HG02970 (cell line): ENCODE measurements at regions not wholly inside any gene's neighbourhood (a gene's known extent, or its start where the extent isn't known, plus 50 kb on each side); places are given as distances from the start of the nearest gene placed in this dataset.

ENCODE experiments used
- ATAC-seq: cut with Tn5 transposase; IDR thresholded peaks from one replicate; pipeline ENCODE4 v1.9.1; 2021; ENCODE audit warnings: mild to moderate bottlenecking, moderate library complexity, moderate number of reproducible peaks; ENCODE audit not compliant: unreplicated experiment, low FRiP score

- ATAC-seq, result no peak
Measured at GRCh38 chr12:105825141-105825540, 313.6 kb downstream of the NUAK1 start.

DNA sequence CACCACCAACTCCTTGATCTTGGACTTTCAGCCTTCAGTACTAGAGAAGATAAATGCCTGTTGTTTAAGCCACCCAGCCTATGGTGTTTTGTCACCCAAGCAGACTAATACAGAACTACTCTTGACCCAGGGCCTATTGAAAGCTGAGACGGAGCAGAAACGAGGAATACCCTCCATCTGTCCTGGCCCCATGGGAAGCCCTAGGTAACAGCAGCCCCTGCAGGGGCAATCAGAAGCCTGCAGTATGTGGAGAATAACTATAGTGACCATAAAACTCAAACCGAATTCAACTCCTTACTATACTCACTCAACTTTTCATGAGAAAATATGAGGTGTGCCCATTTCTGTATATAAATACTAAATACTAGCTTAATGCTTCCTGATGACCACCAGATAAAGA lies 307.4 kb downstream of the NUAK1 start:
- ATAC-seq, result no peak

DNA sequence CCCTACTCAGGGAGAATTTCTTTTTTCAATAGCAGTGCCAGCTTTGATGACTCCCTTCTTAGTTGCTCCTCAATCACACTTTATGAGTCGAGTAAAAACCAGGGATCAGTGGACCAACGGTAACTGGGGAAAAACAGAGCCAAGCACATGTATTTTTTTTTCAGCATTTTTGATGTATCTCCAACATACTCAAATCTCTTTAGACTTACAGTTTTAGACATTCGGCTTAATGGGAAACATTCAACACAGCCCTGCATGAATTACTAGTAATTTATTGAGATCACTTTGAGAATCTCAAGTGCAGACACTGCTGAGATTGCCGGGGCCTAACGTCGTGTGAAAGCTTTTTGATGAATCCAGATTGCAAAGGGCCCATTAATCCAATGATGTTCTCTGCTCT lies 306.7 kb downstream of the NUAK1 start:
- ATAC-seq, result no peak

DNA sequence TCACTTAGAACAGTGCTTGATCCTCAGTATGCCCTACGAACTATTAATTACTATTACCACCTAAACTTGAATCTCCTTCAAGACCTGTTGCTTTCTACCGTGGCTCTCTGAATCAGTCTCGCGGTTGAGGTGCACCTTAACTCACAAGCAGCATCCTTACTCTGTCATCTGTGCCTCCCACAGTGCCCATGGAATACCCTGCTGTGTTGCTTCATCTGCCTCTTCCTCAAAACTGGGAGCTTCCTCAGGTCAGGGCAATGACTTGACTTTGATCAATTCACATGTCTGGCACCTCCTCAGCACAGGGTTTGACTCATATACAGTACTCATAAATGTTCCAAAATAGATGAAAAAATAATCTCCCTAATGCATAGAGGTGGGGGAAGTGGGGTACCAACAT lies 305.9 kb downstream of the NUAK1 start:
- ATAC-seq, result no peak

GRCh38 chr12:105834496-105834895 lies 304.3 kb downstream of the NUAK1 start:
- no peak for ATAC-seq

GRCh38 chr12:105835580-105836241 lies 303.0 kb downstream of the NUAK1 start:
- ATAC-seq, result no peak

DNA sequence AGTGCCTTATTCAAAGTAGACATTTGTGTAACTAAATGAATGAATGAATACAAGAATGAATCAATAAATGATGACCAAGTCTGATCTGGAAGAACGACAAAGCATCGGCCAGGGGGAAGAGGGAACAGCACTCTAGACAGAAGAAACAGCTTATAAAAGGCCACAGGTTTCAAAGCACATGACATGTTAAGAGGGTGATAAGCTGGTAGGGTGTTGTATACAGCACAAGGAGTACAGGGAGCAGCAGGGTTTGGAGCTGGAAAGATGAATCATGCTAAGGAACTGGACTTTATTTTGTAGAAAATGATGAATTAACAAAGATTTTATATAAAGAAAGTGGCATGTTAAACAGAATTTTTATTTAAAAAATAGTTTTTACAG lies 302.5 kb downstream of the NUAK1 start:
- no peak for ATAC-seq

- no peak for ATAC-seq
Measured at GRCh38 chr12:105839629-105840127, 299.1 kb downstream of the NUAK1 start.

GRCh38 chr12:105840384-105840783 lies 298.4 kb downstream of the NUAK1 start:
- no peak for ATAC-seq

DNA sequence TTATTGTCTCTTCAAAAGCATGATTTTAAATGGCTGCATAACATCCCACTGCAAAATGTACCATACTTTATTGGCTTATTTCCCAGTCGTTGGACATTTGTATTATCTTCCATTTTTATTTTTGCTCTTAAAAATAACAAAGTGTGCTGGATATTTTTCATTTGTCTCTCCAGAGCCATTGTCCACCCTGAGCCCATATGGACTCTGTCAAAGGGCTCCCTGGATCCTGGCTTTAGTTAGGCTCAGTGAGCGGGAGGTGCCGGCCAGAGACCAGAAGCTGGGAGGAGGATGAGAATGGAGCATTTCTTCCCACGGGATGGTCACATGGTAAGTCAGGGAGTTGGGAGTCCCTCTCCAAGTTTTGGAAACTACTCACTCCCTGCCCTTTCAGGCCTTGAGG lies 296.9 kb downstream of the NUAK1 start:
- no peak for ATAC-seq

GRCh38 chr12:105843561-105843960 lies 295.2 kb downstream of the NUAK1 start:
- ATAC-seq, result no peak

DNA sequence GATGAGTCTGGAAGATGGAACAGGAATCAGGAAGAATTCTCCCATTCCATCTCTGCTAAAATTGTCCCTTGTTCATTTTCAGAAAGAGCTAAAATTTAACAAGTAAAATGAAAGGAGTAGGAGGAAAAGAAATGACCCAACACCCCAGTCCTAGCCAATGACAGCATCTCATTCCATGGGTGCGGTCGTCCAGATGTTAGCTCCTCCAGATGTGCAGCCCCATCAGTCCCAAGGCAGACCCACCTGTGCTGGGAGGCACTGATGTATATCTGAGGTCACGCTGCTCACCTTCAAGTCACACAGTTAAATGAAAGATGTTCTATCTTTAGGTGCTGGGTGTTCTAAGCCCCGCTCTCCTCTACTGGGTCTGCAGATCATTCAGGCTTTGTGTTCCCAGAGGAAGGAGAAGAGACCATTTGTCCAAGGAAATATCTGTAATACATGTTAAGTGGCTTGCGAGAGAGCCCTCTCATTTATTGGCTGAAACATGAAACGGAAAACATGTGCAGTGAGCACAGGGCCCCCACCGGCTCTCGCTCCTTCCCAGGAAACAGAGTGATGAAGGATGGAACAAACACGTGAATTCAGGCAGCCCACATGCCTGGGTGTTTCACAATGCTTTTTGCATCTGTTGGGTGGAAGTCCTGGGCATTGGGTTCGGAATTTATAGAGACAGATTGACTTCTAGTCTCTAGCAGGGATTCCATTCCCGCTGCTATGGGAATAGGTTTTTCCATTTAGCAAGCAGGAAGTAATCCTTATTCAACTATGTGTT lies 294.6 kb downstream of the NUAK1 start:
- ATAC-seq, result no peak

DNA sequence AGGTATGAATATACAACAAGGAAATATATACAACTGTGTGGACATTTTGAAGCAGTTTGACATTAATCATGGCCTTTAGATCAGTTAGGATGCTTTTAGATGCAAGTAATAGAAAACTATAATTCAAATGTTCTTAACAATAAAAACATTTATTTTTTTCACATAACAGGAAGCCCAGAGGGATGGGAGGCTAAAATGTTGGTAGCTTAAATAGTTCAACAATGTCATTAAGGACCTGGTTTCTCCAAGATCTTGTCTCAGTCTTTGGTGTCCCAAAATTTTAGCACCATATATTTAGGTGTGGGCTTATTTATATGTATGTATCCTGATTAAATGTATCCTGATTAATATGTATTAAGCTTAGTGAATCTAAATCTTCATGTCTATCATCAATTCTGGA lies 292.4 kb downstream of the NUAK1 start:
- ATAC-seq, result no peak

DNA sequence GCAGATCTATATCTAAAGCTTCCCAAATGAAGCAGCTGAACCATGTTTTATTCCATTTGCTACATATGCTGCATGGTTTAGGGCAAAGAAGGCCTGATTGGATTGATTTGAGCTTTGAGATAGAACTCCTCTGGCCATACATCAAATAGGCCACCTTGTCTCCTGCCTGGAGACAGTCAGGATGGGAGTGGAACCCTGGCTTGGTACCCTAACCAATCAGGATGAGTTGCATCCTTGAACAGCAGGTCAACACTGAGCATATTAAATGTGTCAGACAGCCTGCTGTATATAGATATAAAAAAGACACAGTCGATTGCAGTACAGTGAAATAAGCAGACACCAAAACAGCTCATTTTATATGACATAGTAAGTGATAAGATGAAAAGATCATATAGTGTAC lies 291.7 kb downstream of the NUAK1 start:
- no peak for ATAC-seq

GRCh38 chr12:105848286-105848685 lies 290.5 kb downstream of the NUAK1 start:
- no peak for ATAC-seq

DNA sequence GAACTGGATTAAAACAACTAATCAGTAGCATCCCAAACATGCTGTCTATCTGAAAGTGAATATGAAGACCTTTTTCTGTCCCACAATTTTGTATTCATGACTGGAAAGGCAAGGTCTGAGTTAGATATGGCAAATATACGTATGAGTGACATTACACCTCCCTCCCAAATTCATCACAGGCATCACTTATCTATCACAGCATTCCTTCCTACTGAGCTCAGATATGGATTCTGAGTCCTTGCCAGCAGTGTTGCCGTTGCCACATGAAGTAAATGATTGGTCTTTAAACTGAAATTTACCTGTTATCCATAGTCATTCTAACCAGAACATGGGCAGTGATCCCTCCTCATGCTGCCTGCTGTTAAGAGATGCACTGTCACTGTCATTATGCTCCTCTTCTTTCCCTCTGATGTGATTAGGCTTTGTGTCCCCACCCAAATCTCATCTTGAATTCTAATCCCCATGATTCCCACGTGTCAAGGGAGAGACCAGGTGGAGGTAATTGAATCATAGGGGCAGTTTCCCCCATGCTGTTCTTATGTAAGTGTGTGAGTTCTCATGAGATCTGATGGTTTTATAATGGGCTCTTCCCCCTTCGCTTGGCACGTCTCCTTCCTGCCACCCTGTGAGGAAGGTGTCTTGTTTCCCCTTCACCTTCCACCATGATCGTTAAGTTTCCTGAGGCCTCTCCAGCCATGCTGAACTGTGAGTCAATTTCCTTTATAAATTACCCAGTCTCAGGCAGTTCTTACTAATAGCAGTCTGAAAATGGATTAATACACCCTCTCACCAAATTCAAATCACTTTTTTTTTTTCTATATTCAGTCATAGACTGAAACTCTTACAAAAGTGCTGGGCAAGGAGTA lies 288.4 kb downstream of the NUAK1 start:
- no peak for ATAC-seq

DNA sequence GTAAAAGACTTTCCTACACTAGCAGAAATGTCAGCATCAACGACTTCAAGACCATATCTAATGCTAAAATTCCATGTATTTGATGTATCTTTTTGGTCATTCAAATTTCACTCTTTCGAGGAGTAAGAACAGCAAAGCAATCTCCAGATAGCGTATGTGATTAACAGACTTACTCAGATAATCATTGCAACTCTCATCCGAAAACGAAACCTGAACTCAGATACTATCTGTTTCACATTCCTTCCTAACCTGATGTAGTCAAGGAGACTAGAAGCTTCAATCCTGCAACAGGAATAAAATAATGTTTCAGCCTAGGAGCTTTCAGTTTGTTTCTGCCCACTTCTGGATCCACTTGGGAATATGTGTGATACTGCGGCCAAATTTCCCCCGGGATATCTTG lies 286.3 kb downstream of the NUAK1 start:
- no peak for ATAC-seq

GRCh38 chr12:105852951-105853350 lies 285.8 kb downstream of the NUAK1 start:
- ATAC-seq, result no peak

- ATAC-seq, result no peak
Measured at GRCh38 chr12:105854071-105854470, 284.7 kb downstream of the NUAK1 start.

DNA sequence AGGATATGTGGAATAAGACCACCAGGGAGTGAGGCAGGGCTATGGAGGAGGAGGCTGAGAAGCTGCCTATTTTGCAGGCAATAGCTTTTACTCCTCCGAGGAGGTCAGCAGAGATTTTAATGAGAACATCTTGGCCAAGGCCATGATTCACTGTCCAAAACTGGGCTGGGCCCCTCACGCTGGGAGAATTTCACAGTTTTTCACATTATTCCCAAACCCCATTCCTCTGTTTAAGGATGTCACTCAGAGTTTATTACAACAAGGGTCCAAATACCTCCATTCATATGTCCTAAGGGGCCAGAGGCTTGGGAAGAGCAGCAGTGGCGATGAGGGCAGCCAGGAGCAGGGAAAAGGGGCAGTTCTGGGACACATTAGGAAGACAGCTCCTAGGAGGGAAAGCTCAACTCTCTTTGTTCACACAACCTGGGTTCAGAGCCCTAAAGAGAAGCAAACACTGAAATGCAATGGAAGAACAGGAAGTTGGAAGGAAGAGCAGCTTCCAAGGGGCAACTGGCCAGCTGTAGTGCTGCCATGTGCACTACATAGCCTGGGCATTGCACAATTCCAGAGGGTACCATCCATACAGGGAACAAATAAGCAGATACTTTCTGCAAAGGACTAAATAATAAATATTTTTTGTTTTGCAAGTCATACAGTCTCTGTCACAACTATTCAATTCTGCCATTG lies 283.2 kb downstream of the NUAK1 start:
- no peak for ATAC-seq

DNA sequence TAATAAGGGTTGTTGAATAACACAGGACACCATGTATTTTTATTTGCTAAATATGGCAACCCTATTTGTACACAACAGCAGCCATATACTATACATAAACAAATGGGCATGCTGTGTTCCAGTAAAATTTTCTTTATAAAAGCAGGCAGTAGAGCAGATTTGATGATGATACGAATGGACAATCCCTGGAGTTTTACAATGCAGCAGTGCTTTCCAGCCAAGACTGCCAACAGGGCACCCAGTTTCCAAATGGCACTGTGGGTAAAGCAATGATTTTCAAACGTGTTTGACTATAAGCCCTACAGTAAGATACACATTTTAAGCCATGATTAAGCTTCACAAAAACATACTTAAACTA lies 282.7 kb downstream of the NUAK1 start:
- ATAC-seq, result no peak
